SKM-1 treated with dmso at 0.1 percent for 144 hours (cell line): ENCODE measurements at regions not wholly inside any gene's neighbourhood (a gene's known extent, or its start where the extent isn't known, plus 50 kb on each side); places are given as distances from the start of the nearest gene placed in this dataset.
"Not testable (repeated sequence)": the region's sequence is repeated elsewhere in the genome, so short reads cannot be mapped to it uniquely, and the experiment has no call there.

Experiments used
- DNase-seq: peaks from one replicate; lab custom pipeline; 2025; ENCODE audit not compliant: unreplicated experiment; lab: John Stamatoyannopoulos, UW

DNA sequence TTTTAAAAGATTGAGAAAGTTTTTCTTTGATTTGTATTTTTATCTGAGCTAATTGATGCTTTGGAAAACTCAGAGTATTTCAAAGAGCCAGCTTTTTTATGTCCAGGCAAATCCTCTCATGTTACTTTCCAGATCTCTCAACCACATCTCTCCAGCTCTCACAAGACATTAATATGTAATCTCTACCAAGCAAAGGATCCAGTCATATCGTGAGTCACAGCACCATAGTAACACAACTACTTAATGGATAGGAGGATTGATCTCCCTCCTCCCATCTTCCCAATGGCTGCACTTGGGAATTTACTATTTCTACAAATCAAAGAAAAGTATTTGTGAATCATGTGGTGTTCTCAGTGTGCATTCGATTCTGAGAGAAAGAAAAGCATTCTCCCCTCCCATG lies 63.3 kb downstream of the POU4F1 start:
- no peak for DNase-seq

DNA sequence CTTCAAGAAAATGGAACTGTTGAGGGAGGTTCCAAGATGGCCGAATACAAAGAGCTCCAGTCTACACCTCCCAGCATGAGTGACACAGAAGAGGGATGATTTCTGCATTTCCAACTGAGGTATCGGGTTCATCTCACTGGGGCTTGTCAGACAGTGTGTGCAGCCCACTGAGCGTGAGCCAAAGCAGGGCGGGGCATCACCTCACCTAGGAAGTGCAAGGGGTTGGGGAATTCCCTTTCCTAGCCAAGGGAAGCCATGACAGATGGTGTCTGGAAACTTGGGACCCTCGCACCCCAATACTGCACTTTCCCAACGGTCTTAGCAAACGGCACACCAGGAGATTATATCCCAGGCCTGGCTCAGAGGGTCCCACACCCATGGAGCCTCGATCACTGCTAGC lies 77.3 kb downstream of the POU4F1 start:
- not testable (repeated sequence) for DNase-seq

DNA sequence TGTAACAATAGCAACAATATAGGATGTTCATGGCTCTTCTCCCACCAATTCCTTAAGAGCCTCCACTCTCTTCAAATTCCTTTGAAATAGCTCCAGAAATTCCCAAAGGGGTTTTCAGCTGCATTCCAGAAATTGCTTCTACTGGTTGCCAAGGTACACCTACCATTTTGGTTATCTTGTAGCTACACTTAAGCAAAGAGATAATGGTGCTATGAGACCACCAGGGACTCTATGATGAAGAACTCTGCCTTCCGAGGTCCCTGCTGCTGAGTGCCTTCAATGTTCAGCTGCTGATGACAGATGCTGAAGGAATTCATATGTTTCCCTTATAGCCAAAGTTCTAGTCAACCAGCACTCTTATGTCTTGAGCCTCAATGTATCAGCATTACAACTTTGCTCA lies 78.4 kb downstream of the POU4F1 start:
- DNase-seq: no peak

GRCh38 chr13:78521091-78521490 lies 82.3 kb downstream of the POU4F1 start:
- no peak for DNase-seq

GRCh38 chr13:78520425-78520824 lies 82.9 kb downstream of the POU4F1 start:
- no peak for DNase-seq

GRCh38 chr13:78518482-78518881 lies 84.9 kb downstream of the POU4F1 start:
- not testable (repeated sequence) for DNase-seq

- no peak for DNase-seq
Observed at GRCh38 chr13:78499802-78500201, 103.5 kb downstream of the POU4F1 start.

GRCh38 chr13:78497702-78498355 lies 105.5 kb downstream of the POU4F1 start:
- DNase-seq: no peak

DNA sequence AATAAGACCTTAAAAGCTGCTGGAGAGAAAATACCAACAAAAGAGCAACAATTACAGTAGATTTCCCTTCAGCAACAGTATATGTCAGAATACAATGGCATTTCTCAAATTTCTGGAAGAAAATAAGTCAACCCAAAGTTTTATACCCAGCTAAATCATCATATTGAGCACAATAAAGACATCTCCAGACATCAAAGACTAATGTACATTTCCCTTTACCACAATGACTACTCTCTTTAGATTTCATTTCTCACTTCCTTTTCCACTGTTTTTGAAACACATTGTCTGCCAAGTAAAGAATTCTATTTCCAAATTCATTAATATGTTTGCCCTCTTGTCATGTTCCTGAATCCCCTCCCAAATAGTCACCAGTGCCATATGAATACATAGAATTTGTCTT lies 111.4 kb downstream of the POU4F1 start:
- no peak for DNase-seq

- DNase-seq: not testable (repeated sequence)
Observed at GRCh38 chr13:78490225-78490624, 113.1 kb downstream of the POU4F1 start.

GRCh38 chr13:78487707-78488106 lies 115.6 kb downstream of the POU4F1 start:
- DNase-seq: no peak

DNA sequence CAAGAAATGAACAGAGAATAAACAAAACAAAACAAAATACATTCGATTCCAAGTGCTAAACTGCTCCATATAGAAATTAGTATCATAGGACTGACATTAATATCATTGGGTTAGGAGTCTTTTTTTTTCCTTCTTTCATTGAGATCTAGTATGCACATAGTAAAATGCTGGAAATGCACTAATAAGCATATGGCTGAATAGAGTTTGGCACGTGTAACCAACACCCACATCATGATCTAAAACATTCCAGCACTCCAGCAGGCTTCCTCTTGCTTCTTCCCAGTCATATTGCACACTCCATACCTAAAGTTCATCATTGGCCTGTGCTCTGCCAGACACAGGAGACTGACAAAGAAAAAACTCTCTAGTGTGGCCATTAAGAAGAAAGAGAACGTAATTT lies 117.5 kb downstream of the POU4F1 start:
- DNase-seq: no peak

- no peak for DNase-seq
Observed at GRCh38 chr13:78478183-78478582, 125.2 kb downstream of the POU4F1 start.

DNA sequence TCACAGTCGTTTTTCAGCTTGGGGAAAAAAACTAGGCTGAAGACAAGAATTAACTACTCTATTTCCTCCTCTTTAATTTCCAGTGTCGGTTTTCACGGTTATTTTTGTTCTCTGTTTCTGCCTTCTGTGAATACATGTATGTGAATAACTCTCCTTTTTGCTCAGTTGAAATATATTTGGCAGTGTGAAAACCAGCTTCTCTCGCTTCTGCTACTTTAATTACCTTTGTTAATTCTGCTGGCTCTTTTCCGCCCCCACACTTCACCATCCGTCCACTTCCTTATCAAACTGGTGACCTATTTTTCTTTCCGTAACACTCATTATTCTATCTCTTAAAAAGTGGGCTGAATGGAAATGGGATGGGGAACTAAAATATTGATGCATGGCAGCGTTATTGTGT lies 126.4 kb downstream of the POU4F1 start:
- DNase-seq: no peak

DNA sequence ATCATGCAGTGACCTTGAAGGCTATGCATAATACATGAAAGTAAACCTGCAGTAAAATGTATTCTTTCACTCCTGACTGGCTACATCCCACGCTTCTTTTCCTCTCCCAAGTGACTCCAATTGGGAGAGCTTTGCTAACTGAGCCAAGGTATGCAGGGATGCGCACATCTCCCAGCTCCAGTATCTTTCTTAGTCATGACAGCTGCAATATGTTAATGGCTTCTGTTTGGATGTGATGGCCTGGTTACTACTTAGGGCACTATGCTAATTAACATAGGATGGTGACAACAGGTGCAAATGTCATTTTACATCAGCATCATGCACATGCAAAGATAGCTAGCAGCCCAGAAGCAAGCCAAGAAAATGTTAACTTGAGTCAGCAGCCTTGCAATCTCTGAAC lies 134.7 kb downstream of the POU4F1 start:
- DNase-seq: no peak

- no peak for DNase-seq
Observed at GRCh38 chr13:78465250-78465649, 138.1 kb downstream of the POU4F1 start.

- DNase-seq: no peak
Observed at GRCh38 chr13:78460176-78460575, 143.2 kb downstream of the POU4F1 start.

DNA sequence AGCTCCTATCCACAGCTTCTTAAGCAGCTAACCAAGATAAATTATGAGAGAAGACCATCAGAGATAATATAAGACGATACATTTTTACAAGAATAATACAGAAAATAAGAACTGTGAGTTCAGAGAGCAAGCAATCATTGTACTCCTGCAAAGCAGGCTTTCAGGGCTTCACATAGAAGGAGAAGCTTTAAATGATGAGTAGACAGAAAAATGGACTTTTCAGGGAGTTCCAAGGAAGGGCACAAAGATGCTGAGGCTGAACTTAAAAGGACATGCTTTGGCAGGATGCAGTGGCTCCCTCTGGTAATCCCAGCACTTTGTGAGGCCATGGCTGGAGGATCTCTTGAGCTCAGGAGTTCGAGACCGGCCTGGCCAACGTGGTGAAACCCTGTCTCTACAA lies 159.5 kb downstream of the POU4F1 start:
- DNase-seq: no peak

- DNase-seq: no peak
Observed at GRCh38 chr13:78437781-78438180, 165.6 kb downstream of the POU4F1 start.

- DNase-seq: no peak
Observed at GRCh38 chr13:78436311-78436710, 167.0 kb downstream of the POU4F1 start.

GRCh38 chr13:78431328-78431727 lies 172.0 kb downstream of the POU4F1 start:
- no peak for DNase-seq

GRCh38 chr13:78430811-78431210 lies 172.5 kb downstream of the POU4F1 start:
- DNase-seq: no peak

GRCh38 chr13:78430166-78430791 lies 173.1 kb downstream of the POU4F1 start:
- DNase-seq: no peak
